T-helper 1 cell (primary cell): ENCODE measurements at regions not wholly inside any gene's neighbourhood (a gene's known extent, or its start where the extent isn't known, plus 50 kb on each side); places are given as distances from the start of the nearest gene placed in this dataset.

Experiments used
- DNase-seq, 5 donors: peaks; one replicate each; pipeline ENCODE4 v3.0.0-alpha.2; 2012 to 2020

DNA sequence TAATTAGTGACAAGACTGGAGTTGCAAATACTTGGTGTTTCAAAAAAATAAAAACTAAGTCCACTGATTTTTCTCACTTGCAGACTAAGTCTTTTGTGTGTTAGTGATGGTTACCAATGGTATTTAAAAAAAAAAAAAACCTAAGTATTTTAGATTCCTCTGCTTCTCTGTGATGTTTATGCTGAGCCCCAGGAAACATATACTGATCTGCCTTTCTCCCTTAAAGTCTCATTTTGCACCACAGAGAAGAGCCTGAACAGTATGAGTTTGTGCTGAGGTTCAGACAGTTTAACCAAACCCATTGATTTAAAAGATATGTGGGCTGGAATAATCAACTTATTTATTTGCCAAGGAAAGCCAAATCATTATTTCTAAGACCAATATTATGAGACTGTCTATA lies 1305.0 kb downstream of the PCDH18 start:
- DNase-seq: no peak

DNA sequence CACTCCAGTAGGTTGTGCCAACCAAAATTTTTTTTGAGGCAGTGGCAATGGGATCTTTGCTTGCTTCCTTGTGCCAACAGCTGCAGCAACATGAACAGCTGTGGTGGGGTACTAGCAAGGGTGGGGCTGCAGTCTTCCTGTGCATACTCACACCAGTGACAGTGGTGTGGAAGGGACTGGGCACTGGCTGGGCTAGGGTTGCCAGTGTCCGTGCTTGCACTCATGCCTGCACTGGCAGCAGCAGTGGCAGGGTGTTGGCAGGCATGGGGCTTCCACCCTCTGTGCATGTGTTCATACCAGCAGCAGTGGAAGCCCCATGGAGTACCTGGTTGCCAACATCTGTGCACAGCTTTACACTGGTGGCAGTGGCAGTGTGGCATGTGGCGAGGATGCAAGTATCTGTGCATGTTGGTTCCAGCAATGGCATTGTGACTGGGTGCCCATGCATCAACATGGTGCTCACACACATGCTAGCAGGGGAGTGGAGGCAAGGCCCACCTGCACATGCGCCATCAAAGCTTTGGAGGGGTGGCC lies 1312.6 kb downstream of the PCDH18 start:
- no peak for DNase-seq

DNA sequence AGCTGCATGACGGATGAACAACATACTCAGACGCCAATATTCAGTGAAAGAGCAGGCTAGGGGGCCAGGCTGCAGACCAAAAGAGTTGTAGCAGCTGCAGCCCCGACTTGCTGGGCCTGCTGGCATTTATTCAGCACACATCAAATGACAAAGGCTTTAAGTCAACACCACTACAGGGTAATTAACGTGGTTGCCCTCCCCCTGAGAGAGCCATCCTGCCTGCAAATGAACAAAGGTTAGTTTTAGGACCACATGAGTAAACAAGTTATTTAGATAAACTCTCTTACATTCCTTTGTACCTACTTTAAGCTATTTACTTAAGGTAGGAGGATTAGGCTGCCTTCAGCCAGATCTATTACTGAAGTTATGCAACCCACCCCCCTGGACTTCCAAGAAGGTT lies 1329.1 kb downstream of the PCDH18 start:
- DNase-seq: no peak

DNA sequence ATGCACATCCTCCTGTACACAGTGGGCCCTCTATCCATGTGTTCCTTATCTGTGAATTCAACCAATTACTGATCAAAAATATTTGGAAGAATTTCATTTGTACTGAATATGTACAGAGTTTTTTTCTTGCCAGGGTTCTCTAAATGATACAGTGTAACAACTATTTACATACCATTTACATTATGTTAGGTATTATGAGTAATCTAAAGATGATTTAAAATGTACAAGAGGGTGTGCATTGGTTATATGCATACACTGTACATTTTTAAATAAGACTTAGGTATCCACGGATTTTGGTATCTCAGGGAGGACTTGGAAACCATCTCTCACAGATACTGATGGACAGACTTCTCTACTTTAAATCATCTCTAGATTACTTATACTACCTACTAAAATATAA lies 1333.9 kb downstream of the PCDH18 start:
- DNase-seq: no peak

DNA sequence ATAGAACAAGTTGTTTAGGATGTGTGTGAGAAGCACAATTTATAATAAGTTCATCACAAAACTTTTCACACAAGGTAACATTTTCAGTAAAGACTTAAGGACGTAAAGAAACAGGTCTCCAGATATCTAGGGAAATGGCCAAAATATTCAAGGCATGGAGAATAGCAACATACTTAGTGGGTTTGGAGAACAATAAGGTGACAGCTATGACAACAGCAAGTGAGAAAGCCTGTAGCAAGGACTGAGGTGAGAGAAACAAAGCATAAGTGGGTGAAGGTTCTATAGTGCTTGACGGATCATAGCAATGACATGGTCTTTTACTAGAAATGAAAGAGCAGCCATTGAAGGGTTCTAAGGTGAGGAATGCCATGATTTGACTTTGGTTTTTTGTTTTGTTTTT lies 1337.3 kb downstream of the PCDH18 start:
- DNase-seq: no peak

DNA sequence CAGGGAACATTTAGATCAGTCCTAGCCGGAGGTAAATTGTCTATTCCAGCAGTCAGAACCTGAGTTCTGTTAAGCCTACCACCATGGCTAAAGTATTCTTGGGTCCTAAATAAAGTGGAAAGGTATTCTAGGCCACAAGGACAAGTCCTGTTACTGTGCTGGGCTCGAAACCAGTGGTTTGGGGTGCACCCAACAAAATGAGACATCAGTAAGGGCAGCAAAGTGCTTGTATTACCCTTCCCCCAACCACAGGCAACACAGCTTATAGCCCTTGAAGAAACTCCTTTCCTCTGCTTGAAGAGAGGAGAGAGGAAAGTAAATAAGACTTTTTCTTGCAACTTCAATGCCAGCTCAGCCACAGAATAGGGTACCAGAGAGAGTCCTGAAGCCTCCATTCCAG lies 1345.6 kb downstream of the PCDH18 start:
- DNase-seq: no peak

DNA sequence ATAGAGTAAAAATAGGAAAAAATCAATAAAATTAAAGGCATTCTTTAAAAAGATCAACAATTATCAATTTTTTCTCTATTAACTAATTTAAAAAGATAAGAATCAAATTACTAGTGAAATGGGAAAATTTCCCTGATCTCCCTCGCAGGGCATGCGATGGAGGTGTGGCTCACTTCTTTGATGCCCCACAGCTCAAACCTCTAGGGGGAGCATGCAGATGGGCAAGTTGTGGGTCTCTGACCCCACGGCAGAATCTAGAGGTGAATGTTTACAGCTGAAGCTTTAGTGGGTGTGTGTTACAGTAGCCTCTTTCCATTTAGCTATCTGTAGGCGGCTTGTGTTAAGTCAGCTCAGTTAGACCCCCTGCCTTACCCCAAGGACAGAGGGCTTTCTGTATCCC lies 1348.8 kb downstream of the PCDH18 start:
- DNase-seq: no peak

DNA sequence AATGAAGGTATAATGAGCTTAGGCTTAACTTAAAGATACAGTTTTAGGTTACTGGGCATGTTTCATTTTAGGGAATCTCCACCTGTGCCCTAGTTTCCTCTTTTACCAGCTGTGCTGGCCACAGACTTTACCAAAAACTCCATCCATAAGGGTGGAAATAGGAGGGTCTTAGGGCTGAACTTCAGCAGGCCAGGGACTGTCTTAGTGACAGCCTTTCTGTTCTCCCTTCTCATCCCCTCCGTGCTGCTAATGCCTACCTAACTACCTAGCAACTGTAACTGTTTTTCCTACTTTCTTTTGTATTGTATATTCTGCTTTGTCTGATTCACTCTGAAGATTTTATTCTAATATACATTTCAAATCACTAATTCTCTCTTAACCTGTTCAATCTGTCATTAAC lies 1375.3 kb downstream of the PCDH18 start:
- DNase-seq: no peak

DNA sequence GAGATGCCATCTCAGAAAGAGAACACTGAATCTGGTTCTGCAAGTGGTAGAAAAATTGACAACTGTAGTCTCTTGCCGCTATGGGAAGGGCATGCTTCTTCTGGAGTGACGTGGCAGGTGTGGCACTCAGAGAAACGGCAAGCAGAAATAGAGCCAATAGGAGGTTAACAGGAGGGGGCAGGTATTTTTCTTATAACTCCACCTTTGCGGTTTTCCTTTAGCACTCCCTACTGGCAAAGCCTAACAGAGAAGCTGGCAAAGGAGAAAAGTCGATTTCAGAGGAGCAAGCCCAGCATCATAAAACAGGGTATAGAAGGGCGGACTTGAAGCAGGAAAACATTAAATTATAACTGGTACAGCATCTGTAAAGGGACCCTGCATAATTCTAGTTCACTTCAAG lies 1382.2 kb downstream of the PCDH18 start:
- no peak for DNase-seq

DNA sequence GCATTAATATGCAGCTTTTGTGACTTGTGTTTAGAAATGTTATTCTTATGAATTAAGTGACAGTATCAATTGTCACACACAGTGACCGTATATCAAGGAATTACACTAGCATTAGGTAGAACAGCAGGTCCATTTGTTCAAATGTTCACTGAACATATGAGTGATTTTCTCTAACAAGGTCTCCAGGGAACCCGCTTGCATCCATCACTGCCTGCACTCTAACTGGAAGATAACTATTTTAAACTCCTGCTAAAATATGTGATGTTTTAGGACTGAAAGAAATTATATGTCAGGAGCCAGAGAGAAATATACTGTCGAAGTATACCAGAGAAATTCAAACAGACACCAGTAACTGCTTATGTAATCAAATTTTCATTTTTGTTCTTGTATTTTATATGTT lies 1395.7 kb downstream of the PCDH18 start:
- DNase-seq: no peak

DNA sequence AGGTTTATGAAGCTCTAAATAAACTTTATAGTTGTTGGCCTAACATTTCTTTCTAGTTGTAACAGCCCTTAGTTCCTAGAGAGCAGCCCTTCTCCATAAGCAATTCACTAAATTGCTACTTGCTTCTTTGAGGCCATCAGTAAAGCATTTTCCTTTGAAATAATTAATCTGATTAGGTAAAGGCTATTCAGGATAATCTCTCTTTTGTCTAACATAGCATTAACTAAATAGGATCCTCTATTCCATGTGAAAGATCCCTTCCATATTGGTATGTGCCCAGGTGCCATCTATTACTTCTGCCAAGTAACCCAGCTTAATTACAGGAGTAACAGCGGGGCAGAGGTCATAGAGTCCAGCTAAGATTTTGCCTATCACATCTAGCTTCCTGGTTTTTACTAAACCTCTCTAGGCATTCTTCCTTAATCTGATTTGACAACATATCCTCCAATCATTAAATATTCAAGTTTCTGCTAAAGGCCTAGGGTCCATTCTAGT lies 1408.0 kb downstream of the PCDH18 start:
- DNase-seq: no peak

DNA sequence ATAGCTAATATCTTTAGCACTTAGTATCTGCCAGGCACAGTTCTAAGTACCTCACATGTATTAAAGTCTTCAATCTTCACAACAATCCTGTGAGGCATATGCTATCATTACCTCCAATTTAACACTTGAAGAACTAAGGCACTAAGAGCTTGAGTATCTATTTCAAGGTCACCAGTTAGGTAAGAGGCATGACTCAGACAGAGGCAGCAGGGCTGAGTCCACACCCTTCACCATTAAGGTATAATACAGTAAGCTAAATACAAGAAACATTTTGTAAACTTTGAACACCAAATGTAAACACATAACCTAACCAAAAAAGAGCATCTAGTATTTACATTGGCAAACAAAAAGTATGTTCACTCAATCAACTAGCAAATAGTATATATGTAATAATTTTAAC lies 1410.9 kb downstream of the PCDH18 start:
- DNase-seq: no peak

DNA sequence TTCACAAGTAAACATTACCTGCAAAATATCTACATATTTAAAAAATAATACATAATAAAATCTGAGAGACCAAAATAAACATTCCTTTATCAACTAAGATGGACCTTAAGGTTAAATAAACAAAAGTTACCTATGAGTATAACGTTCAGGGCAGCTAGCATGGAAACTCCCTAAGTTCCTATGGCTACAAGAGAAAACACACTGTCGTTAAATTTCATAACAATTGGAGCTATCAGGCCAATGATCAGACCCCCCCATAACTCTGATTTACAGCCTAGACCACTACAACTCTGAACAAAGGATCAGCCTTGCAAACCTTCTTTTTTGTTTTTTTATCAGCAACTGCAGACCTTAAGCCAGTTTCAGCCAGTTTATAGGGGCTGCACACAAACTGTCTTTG lies 1418.4 kb downstream of the PCDH18 start:
- DNase-seq: no peak

DNA sequence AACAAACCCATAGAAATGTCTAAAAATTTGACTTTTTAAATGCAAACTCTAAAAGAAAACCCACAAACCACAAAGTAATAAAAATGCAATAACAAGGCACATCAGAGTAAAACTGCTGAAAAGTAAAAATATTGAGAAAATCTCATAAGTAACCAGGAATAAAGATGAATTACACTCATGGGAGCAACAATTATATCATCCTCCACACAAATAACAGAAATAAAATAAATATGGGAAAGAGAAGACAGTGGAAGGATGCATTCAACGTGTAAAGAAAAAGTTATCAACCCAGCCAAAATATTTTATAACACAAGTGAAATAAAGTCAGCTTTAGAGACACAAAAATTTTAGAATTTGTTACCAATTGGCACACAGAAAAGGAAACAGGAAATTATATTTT lies 1420.2 kb downstream of the PCDH18 start:
- DNase-seq: no peak

DNA sequence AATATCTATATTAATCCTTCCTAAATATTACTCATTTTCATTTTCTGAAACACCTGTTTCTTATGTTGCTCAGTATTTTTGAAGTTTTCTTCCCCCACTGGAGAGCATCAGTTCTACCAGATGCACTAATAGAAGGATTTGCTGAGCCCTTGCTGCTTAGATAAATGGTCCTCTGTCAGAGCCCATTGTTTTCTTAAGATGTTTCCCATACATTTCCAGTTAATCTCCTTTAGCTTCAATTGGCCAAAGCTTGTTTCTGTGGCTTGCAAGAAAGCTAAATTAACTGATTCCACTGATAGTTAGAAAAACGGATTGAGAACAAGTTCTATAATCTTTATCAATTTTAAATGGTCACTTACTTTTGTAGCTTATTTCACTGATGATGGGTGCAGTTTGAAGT lies 1425.5 kb downstream of the PCDH18 start:
- no peak for DNase-seq

DNA sequence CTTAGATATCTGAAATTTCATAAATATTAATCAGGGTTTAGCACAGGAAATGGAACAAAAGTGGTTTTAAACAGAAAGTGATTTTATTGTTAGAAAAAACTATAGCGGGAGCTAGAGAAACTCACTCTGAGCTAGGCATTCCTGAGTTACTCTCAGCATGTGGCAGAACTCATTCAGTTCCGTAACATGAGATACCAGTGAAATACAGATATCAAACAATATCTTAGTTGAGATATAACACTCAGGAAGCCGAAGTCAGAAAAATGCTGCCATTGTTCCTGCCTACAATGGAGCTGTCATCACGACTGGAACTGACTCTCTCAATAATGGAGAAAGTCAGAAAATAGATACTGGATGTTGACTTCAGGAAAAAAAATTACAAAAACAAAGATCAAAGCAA lies 1428.7 kb downstream of the PCDH18 start:
- no peak for DNase-seq

DNA sequence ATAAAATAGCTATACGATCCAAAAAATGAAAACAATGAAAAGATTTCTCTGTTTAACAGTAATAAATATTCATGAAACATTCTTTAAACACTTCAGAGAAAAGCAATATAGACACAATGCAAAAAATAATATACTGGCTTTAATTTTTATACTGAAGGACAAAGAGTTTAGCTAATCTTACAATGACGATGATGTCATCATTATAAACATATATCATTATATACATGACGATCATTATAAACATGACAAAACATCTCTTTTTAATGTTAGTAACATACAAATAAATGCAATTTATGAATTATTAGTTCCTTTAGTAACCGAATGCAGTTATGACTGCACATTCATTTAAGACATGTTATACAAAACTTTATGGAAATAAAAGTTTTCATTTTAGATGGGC lies 1434.6 kb downstream of the PCDH18 start:
- DNase-seq: no peak

DNA sequence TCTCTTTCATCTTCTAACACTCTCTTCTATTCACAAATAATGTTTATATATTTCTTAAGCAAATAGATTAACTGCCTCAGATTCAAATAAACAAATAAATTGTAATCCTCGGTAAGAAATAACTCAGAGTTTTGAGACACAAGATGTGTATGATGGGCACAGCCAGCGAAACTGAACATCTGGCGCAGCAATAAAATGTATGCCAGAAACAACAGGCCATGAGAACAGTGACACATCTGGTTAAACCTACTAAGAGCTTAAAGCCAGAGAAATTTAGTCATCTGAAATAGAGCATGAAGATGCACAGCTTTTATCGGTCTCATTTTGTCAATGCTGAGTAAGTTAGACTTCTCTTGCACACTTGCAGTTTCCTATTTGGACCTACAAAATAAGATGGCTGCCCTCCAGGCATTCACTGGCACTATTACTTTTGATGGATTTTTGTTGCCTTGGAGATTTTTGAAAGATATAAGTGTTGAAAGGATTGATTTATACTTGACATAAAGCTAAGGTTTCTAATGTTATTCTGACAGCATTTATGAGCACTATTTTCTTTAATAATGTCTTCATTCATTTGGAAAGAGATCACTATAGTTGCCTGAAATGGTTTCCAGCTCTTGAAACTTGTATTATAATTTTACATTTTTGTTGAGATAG lies 1444.0 kb downstream of the PCDH18 start:
- no peak for DNase-seq

DNA sequence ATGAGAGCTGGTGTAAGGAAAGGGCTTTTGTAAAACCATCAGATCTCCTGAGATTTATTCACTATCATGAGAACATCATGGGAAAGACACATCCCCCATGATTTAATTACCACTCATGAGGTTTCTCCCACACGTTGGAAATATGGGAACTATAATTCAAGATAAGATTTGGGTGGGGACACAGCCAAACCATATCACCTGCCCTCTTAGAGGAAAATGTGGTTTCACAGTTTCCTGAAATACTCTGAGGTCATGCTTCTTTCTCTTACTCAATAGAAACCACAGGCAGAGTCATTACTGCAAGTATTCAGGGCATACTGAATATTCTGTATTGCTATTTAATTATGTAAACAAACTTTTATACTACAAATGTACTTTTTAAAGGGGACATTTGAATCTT lies 1453.3 kb downstream of the PCDH18 start:
- DNase-seq: no peak

DNA sequence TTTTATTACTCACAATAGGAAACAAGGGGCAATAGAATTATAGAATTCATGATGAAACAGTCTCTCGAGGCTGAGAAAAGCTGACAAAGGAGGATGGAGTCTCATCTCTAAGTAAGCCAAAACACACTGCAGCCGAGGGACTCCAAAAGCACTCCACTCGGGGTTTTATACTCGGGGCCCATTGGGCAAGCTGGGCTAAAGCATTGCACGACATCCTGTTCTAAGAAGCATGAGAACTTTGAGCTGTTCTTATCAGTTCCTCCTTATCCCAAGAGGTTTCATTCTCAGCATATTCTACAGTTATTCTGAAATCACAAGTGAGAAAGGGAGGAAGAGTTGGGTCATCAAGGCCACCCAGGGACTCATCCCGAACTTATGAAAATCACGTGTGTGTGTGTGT lies 1475.5 kb downstream of the PCDH18 start:
- no peak for DNase-seq

DNA sequence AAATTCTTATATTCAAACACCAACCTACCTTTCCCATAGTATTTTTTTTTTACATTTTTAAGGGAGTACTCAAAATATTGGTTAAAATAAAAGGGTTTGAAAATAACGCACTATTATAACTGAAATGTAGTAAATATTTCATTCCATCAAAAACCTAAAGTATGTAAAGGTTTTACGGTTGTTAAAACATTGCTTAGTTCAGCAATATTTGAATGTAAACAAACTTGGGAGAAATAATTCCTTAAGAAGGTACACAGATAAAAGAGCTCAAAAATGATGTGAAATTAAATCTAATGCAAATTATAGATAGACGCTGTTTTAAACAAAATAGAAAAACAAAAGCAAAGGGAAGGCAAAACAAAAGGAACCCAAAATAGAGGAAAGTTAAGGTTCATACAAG lies 1476.9 kb downstream of the PCDH18 start:
- no peak for DNase-seq

DNA sequence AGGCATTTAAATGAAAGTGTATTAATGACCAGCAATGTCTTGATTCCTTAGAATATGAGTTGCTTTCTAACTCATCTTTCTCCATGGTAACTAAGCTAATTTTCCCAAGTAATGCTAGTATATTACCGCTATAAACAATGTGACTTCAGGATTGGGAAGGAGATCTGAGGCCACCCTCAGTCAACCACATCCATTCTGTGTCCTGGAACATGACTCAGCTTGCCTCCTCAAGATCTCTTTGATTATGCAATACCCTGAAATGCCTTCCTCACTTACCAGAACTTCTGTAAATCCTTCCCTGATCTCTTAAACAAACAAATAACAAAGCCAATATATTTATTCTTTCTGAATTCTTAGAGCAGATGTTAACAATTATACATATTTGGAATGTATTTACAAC lies 1495.5 kb downstream of the PCDH18 start:
- DNase-seq: no peak

DNA sequence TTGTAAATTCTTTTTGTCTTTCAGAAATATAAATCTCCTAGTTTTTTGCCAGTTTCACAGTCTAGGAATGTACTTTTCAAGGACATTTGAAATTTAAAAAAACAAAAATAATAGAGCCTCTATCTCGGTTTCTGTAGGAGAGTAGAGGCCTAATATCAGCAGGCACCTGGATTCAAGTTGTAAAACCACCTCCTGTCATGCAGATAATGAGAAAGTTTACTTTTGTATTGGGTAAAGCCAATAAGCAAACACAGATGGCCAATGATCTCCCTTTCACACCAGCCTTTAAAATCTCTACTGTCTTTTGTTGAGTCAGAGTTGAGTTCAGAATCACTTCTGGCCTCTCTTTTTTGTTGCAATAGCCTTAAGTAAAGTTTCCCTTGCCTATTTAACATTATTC lies 1499.9 kb downstream of the PCDH18 start:
- DNase-seq: no peak

DNA sequence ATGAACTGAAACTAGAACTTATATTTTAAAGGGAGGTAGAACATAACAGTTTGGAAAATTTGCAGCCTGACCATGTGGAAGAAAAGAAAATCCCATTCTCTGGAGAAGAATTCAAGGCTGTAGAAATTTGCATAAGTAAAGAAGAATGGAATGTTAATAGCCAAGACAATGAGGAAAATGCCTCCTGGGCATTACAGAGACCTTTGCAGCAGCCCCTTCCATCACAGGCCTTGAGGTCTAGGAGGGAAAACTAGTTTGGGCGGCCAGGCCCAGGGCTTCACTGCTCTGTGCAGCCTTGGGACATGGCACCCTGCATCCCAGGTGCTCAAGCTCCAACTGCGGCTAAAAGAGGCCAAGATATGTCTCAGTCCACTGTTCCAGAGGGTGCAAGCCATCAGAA lies 1506.8 kb downstream of the PCDH18 start:
- no peak for DNase-seq

DNA sequence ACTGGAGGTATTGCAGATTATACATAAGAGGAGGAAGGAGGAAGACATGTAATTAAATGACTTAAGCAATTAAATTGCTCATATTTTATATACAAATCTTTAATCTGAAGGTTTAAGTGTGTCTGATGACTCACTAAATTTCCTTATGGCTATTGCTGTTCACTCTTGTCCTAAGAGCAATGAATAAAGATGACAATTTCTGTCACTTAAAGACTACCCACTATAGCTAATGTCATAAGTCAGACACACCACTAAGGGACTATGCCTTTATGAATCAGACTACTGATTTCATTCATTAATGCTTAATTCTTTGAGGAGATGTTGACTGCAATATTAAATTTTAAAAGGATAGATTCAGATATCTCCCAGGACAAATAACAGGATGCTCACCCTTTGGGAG lies 1514.7 kb downstream of the PCDH18 start:
- no peak for DNase-seq
